Suprapubic skin (tissue), 4 donors: ENCODE measurements at regions not wholly inside any gene's neighbourhood (a gene's known extent, or its start where the extent isn't known, plus 50 kb on each side); places are given as distances from the start of the nearest gene placed in this dataset.

Experiments used
- EP300 ChIP-seq: sonication (generic); formaldehyde crosslinking; IDR thresholded peaks from one replicate; pipeline ENCODE4 v1.6.1; 2017; ENCODE audit warnings: antibody characterized with exemption
- POLR2A ChIP-seq, 2 donors: fragments of 450-650 bp; IDR thresholded peaks; one replicate each; pipeline ENCODE4 v1.6.1; 2017; ENCODE audit warnings: antibody characterized with exemption in 2 of 2, mild to moderate bottlenecking in 2 of 2, moderate library complexity in 2 of 2
- POLR2AphosphoS5 ChIP-seq, 3 donors: sonication (generic); formaldehyde crosslinking; IDR thresholded peaks; one replicate each; pipeline ENCODE4 v1.6.1; 2017; ENCODE audit warnings: antibody characterized with exemption in 3 of 3
- TF ChIP-seq, protein P1 (sequence below), 2 donors: fragments of 200-600 bp in 1 of 2; fragments of 450-650 bp in 1 of 2; sonication (generic) in 1 of 2; IDR thresholded peaks; one replicate each; pipeline ENCODE4 v1.5.1; 2016 to 2019; ENCODE audit warnings: antibody characterized with exemption in 2 of 2, mild to moderate bottlenecking in 1 of 2, moderate library complexity in 1 of 2

GRCh38 chr14:61121355-61121787, 140.3 kb downstream of the SLC38A6 start:
- TF ChIP-seq POLR2AphosphoS5 (IDR thresholded peaks at IDR 0.05) (no peak), POLR2A (IDR thresholded peaks at IDR 0.05) (no peak), EP300 (no peak)
- TF ChIP-seq, protein P1, sequence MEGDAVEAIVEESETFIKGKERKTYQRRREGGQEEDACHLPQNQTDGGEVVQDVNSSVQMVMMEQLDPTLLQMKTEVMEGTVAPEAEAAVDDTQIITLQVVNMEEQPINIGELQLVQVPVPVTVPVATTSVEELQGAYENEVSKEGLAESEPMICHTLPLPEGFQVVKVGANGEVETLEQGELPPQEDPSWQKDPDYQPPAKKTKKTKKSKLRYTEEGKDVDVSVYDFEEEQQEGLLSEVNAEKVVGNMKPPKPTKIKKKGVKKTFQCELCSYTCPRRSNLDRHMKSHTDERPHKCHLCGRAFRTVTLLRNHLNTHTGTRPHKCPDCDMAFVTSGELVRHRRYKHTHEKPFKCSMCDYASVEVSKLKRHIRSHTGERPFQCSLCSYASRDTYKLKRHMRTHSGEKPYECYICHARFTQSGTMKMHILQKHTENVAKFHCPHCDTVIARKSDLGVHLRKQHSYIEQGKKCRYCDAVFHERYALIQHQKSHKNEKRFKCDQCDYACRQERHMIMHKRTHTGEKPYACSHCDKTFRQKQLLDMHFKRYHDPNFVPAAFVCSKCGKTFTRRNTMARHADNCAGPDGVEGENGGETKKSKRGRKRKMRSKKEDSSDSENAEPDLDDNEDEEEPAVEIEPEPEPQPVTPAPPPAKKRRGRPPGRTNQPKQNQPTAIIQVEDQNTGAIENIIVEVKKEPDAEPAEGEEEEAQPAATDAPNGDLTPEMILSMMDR (IDR thresholded peaks at IDR 0.05): no peak
